Hepatocyte (in vitro differentiated cells): ENCODE measurements at regions not wholly inside any gene's neighbourhood (a gene's known extent, or its start where the extent isn't known, plus 50 kb on each side); places are given as distances from the start of the nearest gene placed in this dataset.

Experiments used
- EZH2 ChIP-seq: fragments of 200-600 bp; sonication (generic); IDR thresholded peaks from 2 replicates; pipeline ENCODE4 v1.6.1; 2016; ENCODE audit warnings: antibody characterized with exemption, mild to moderate bottlenecking, borderline replicate concordance
- EZH2phosphoT487 ChIP-seq: fragments of 200-600 bp; sonication (generic); IDR thresholded peaks from one replicate; pipeline ENCODE4 v1.6.1; 2018; ENCODE audit warnings: antibody characterized with exemption, mild to moderate bottlenecking, low read depth, moderate library complexity; ENCODE audit not compliant: unreplicated experiment, severe bottlenecking
- TF ChIP-seq, protein P1 (sequence below): fragments of 200-600 bp; sonication (generic); IDR thresholded peaks from 2 replicates; pipeline ENCODE4 v1.5.1; 2016; ENCODE audit warnings: antibody characterized with exemption, mild to moderate bottlenecking; ENCODE audit not compliant: poor library complexity

DNA sequence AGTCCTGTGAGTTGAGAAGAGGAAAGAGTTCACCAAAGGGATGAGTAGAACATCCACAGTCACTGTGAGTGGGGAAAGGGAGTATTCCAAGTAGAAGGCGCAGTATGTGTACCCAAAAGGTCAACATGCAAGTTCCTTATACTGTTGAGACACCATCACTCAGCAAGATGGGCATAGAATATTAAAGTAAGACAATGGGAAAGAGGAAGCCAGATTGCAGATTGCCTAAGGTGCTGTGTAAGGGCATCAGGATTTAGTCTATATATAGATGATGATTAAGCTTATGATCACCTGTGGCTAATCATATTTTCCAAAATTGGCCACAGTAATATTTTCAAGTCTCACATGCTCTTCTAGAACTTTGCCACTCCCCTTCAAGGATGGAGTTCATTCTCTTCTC lies 120.1 kb upstream of the CAMK1G start:
- TF ChIP-seq, protein P1, sequence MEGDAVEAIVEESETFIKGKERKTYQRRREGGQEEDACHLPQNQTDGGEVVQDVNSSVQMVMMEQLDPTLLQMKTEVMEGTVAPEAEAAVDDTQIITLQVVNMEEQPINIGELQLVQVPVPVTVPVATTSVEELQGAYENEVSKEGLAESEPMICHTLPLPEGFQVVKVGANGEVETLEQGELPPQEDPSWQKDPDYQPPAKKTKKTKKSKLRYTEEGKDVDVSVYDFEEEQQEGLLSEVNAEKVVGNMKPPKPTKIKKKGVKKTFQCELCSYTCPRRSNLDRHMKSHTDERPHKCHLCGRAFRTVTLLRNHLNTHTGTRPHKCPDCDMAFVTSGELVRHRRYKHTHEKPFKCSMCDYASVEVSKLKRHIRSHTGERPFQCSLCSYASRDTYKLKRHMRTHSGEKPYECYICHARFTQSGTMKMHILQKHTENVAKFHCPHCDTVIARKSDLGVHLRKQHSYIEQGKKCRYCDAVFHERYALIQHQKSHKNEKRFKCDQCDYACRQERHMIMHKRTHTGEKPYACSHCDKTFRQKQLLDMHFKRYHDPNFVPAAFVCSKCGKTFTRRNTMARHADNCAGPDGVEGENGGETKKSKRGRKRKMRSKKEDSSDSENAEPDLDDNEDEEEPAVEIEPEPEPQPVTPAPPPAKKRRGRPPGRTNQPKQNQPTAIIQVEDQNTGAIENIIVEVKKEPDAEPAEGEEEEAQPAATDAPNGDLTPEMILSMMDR, result no peak
- TF ChIP-seq EZH2phosphoT487 (no peak), EZH2 (no peak)
